SU-DHL-6 (cell line): ENCODE measurements at regions not wholly inside any gene's neighbourhood (a gene's known extent, or its start where the extent isn't known, plus 50 kb on each side); places are given as distances from the start of the nearest gene placed in this dataset.

Source experiments
- CTCF ChIP-seq: fragments of 200-600 bp; sonication (generic); IDR thresholded peaks from one replicate; pipeline ENCODE4 v1.5.1; 2017; ENCODE audit warnings: antibody characterized with exemption, mild to moderate bottlenecking, low read length, moderate library complexity; ENCODE audit not compliant: insufficient read depth, poor library complexity, severe bottlenecking
- EZH2phosphoT487 ChIP-seq: fragments of 200-600 bp; sonication (generic), shearing (Covaris generic); conservative IDR thresholded peaks from 2 replicates; pipeline ENCODE4 v1.6.1; 2018; ENCODE audit warnings: mild to moderate bottlenecking, antibody characterized with exemption, low read length, moderate library complexity, mixed read lengths

- TF ChIP-seq CTCF (no peak), EZH2phosphoT487 (no peak)
These were observed 1626.7 kb upstream of the ACO1 start for GRCh38 chr9:30757723-30758122.
